ENCODE measurements at regions not wholly inside any gene's neighbourhood (a gene's known extent, or its start where the extent isn't known, plus 50 kb on each side); places are given as distances from the start of the nearest gene placed in this dataset.
A peak's percentile ranks its signal among the peaks of the same experiment; 100 is the strongest.

DNA sequence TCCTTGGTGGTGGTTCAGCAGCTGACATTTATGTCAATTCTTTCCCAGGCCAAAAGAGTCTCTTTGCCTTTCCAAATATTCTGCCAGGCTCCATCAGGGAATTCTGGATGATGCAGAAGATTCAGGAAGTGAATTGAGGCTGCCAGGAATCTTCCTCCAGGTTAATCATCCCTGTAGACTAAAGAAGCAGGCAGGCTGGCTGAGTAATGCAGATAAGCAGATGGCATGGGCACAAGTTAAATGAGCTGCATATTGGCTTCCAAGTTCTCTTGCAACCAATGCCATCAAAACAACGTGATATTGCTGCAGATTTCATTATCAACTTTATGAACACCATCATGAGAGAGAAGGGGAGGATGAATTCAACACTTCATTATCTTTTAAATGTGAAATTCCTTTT is 324.5 kb downstream of the KCNN2 start:
- TF ChIP-seq, protein P1, sequence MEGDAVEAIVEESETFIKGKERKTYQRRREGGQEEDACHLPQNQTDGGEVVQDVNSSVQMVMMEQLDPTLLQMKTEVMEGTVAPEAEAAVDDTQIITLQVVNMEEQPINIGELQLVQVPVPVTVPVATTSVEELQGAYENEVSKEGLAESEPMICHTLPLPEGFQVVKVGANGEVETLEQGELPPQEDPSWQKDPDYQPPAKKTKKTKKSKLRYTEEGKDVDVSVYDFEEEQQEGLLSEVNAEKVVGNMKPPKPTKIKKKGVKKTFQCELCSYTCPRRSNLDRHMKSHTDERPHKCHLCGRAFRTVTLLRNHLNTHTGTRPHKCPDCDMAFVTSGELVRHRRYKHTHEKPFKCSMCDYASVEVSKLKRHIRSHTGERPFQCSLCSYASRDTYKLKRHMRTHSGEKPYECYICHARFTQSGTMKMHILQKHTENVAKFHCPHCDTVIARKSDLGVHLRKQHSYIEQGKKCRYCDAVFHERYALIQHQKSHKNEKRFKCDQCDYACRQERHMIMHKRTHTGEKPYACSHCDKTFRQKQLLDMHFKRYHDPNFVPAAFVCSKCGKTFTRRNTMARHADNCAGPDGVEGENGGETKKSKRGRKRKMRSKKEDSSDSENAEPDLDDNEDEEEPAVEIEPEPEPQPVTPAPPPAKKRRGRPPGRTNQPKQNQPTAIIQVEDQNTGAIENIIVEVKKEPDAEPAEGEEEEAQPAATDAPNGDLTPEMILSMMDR (conservative IDR thresholded peaks at IDR 0.05) = no peak
- H3K36me3 Mint-ChIP-seq = no peaks in the 10 kb centered on the region
- H3K4me3 Mint-ChIP-seq = no peak overlapping the region
- no peaks in the 10 kb centered on the region for H3K9me3 Mint-ChIP-seq
- no peaks in the 10 kb centered on the region for H3K27me3 Mint-ChIP-seq
- DNase-seq (ENCODE audit: extremely low spot score, unreplicated experiment) = no peak
- H3K4me1 Mint-ChIP-seq (ENCODE audit: unreplicated experiment) = no peaks in the 10 kb centered on the region
- H3K27ac Mint-ChIP-seq = no peak overlapping the region

DNA sequence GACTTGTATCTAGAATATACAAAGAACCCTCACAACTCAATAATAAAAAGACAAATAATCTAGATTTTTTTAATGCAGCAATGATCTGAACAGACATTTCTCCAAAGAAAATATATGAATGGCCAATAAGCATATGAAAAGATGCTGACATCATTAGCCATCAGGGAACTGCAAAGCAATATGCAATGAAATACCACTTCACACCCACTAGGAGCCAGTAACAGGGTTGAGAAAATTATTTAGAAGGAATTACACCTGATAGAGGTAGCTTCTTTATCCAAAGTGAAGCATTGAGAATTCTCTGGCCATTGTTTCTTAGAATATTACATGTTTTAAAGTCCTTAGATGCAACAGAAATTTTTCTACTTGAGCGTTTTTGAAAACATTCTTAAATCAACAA is 316.9 kb downstream of the KCNN2 start:
- H3K27me3 Mint-ChIP-seq = no peaks in the 10 kb centered on the region
- TF ChIP-seq, protein P1 (conservative IDR thresholded peaks at IDR 0.05) = peak; percentile 39
- H3K4me1 Mint-ChIP-seq (ENCODE audit: unreplicated experiment) = no peaks in the 10 kb centered on the region

DNA sequence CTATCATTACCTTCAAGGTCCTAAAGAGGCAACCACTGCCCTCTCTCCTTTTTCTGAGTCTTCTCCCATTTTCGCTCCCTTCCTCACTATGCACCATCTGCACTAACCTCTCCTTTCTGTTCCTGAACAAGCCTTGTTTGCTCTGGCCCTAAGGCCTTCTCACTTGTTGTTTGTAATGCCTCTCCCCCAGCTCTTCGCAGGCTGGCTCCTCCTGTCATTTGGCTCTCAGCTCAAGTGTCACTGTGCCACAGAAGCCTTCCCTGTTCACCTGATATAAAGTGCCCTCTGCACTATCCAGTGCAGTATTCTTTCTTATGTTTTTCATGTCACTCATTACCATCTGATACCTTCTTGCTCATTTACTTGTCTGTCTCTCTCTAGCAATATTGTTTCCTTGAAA is 303.7 kb downstream of the KCNN2 start:
- no peaks in the 10 kb centered on the region for H3K4me1 Mint-ChIP-seq (ENCODE audit: unreplicated experiment)
- no peaks in the 10 kb centered on the region for H3K9me3 Mint-ChIP-seq
- no peak overlapping the region for H3K4me3 Mint-ChIP-seq
- no peak for DNase-seq (ENCODE audit: extremely low spot score, unreplicated experiment)
- H3K27me3 Mint-ChIP-seq = no peaks in the 10 kb centered on the region
- H3K36me3 Mint-ChIP-seq = no peaks in the 10 kb centered on the region
- TF ChIP-seq, protein P1 (conservative IDR thresholded peaks at IDR 0.05) = no peak
- no peak overlapping the region for H3K27ac Mint-ChIP-seq

More for the DNA sequence above, 316.9 kb downstream of the KCNN2 start:
- no peak for DNase-seq (ENCODE audit: extremely low spot score, unreplicated experiment)
- Mint-ChIP-seq H3K4me3 (no peak overlapping the region), H3K27ac (no peak overlapping the region), H3K9me3 (no peaks in the 10 kb centered on the region), H3K36me3 (no peaks in the 10 kb centered on the region)

DNA sequence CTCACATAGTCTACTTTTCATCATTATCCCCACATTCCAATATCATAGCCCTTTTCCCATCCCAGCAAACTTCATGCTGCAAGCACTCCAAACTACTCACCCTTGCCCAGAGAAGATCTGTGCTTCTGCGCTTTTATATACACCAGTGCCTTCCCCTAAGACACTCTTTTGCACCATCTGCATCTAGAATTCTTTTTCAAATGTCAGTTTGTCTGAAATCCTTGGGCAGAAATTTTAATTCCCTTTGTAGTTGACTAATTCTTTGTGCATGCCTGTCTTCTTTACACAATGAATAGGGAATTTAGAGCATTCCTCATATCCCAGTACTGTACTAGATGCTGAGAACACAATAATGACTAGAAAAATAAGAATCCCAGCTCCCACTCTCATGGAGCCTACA is 298.9 kb downstream of the KCNN2 start:
- H3K9me3 Mint-ChIP-seq = no peaks in the 10 kb centered on the region
- no peak for DNase-seq (ENCODE audit: extremely low spot score, unreplicated experiment)
- TF ChIP-seq, protein P1 (conservative IDR thresholded peaks at IDR 0.05) = no peak
- H3K4me1 Mint-ChIP-seq (ENCODE audit: unreplicated experiment) = no peaks in the 10 kb centered on the region
- H3K4me3 Mint-ChIP-seq = no peak overlapping the region
- H3K36me3 Mint-ChIP-seq = no peaks in the 10 kb centered on the region
- no peaks in the 10 kb centered on the region for H3K27me3 Mint-ChIP-seq
- H3K27ac Mint-ChIP-seq = no peak overlapping the region

DNA sequence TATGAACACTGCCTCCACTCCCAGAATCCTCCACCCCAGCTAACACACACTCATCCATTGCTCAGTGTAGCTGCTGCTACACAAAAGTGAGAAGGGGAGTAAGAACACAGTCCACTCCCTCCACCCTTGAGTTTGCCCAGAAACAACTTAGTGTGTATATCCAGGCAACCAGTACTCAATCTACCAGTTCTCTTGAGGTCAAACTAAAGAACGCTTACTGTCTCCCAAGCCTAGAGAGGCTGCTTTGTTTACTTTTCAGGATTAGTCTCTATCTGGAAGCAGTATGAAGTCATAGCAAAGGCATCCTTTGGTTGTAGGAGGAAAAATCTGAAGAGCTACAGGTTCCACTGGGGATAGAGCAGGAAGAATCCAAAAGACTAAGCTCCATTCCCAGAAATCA is 296.3 kb downstream of the KCNN2 start:
- TF ChIP-seq, protein P1 (conservative IDR thresholded peaks at IDR 0.05) = no peak
- DNase-seq (ENCODE audit: extremely low spot score, unreplicated experiment) = no peak

More for the DNA sequence above, 296.3 kb downstream of the KCNN2 start:
- no peak overlapping the region for H3K27ac Mint-ChIP-seq
- H3K4me1 Mint-ChIP-seq (ENCODE audit: unreplicated experiment) = no peaks in the 10 kb centered on the region
- H3K4me3 Mint-ChIP-seq = no peak overlapping the region
- H3K36me3 Mint-ChIP-seq = no peaks in the 10 kb centered on the region
- H3K27me3 Mint-ChIP-seq = no peaks in the 10 kb centered on the region
- no peaks in the 10 kb centered on the region for H3K9me3 Mint-ChIP-seq
